ENCODE measurements at regions not wholly inside any gene's neighbourhood (a gene's known extent, or its start where the extent isn't known, plus 50 kb on each side); places are given as distances from the start of the nearest gene placed in this dataset.

- Histone ChIP-seq H3K9me3 (no peaks in the 10 kb centered on the region), H3K27me3 (replicated peaks; ENCODE audit: insufficient read depth) (no peaks in the 10 kb centered on the region), H3K4me1 (replicated peaks) (no peaks in the 10 kb centered on the region), H3K27ac (no peak overlapping the region), H3K36me3 (no peaks in the 10 kb centered on the region), H3K4me3 (no peak overlapping the region)
- TF ChIP-seq POLR2AphosphoS5 (IDR thresholded peaks at IDR 0.05): no peak
- DNase-seq (ENCODE audit: low spot score): no peak
- 93% methylated on average over 8 of the region's 8 CpGs for WGBS
- intact Hi-C loops (cut with DNase I): no loop called here
Measured at GRCh38 chr2:215879977-215880940, 133.1 kb downstream of the MREG start.

DNA sequence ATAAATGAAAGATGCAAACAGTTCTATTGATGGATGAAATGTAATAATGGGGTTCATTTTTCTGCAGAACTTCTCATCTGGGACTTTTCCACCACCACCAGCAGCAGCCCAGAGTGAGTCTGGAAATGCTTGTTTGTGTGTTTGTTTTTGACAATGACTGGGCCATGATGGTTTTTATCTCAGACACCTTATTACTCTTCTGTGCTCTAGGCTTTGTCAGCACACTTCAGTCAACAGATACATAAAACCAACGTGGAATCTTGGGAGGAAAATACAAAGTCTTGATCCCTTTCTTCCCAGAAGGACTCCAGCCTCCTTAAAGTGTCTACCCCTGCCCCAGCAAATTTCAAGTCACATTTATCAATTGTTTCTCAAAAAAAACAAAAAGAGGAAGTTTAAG, 134.0 kb downstream of the MREG start:
- no peaks in the 10 kb centered on the region for H3K36me3 ChIP-seq
- H3K27ac ChIP-seq: no peak overlapping the region
- intact Hi-C loops (cut with DNase I): no loop called here
- H3K4me1 ChIP-seq (replicated peaks): no peaks in the 10 kb centered on the region
- no peak for TF ChIP-seq POLR2AphosphoS5 (IDR thresholded peaks at IDR 0.05)
- no peak for TF ChIP-seq POLR2A (IDR thresholded peaks at IDR 0.05)
- TF ChIP-seq CTCF (IDR thresholded peaks at IDR 0.05): no peak
- no peak overlapping the region for H3K4me3 ChIP-seq
- H3K27me3 ChIP-seq (replicated peaks; ENCODE audit: insufficient read depth): no peaks in the 10 kb centered on the region
- H3K9me3 ChIP-seq: no peaks in the 10 kb centered on the region
- WGBS: 77% methylated on average over 1 of the region's 1 CpG
- DNase-seq (ENCODE audit: low spot score): no peak

GRCh38 chr2:215878476-215879063, 134.8 kb downstream of the MREG start:
- no peaks in the 10 kb centered on the region for H3K27me3 ChIP-seq (replicated peaks; ENCODE audit: insufficient read depth)
- H3K4me1 ChIP-seq (replicated peaks): no peaks in the 10 kb centered on the region
- TF ChIP-seq CTCF (IDR thresholded peaks at IDR 0.05) (no peak), POLR2AphosphoS5 (IDR thresholded peaks at IDR 0.05) (no peak), POLR2A (IDR thresholded peaks at IDR 0.05) (no peak)
- no peak for DNase-seq (ENCODE audit: low spot score)
- no peak overlapping the region for H3K4me3 ChIP-seq
- no peaks in the 10 kb centered on the region for H3K36me3 ChIP-seq
- H3K9me3 ChIP-seq: no peaks in the 10 kb centered on the region
- 88% methylated on average over 4 of the region's 4 CpGs for WGBS
- intact Hi-C loops (cut with DNase I): no loop called here
- H3K27ac ChIP-seq: no peak overlapping the region

DNA sequence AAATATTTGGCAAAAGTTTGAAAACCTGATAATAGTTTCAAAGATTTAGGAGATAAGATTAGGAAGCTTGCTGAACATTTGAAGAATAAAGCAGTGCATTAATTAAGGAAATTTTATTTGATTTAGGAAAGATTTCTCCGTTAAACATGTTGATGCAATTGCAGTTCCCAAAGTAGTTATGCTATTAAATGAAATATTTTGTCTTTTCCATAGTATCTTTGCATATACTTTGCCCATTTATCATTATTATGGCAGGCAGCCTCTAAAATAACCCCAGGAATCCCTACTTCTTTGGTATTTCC, 136.5 kb downstream of the MREG start:
- no peak overlapping the region for H3K27ac ChIP-seq
- H3K9me3 ChIP-seq: no peaks in the 10 kb centered on the region
- TF ChIP-seq POLR2AphosphoS5 (IDR thresholded peaks at IDR 0.05): no peak
- TF ChIP-seq CTCF (IDR thresholded peaks at IDR 0.05): no peak
- no peak for TF ChIP-seq POLR2A (IDR thresholded peaks at IDR 0.05)
- no peak for DNase-seq (ENCODE audit: low spot score)
- H3K4me1 ChIP-seq (replicated peaks): no peaks in the 10 kb centered on the region
- 34% methylated on average over 1 of the region's 1 CpG for WGBS
- no peaks in the 10 kb centered on the region for H3K36me3 ChIP-seq
- intact Hi-C loops (cut with DNase I): no loop called here
- H3K27me3 ChIP-seq (replicated peaks; ENCODE audit: insufficient read depth): no peaks in the 10 kb centered on the region
- H3K4me3 ChIP-seq: no peak overlapping the region

DNA sequence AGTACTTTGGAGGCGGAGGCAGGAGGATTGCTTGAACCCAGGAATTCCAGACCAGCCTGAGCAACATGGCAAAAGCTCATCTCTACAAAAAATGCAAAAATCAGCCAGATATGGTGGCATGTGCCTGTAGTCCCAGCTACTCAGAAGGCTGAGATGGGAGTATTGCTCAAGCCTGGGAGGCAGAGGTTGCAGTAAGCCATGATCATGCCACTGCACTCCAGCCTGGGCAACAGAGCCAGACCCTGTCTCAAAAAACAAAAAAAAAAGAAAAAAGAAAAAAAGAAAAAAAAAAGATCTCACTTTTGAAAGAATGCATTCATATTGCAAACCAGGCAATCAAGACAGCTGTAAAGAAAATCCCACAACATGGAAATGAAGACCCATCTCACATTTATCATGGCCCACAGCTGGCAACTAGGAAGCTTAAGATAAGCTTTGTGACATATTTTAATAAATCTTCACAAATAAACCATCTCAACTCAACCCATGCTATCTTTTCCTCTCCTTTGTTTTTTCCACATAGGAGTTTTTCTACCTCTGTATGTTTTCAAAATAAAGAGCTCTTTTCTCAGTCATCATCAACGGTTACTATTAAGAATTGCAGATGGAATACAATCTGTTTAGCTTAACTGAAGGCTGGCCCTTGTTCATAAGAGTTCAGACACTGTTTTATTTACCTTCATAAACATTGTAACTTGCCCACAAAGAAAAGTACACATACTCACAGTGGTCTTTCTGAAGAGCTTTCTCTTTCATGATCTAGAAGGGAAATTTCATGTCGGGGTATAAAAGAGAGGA, 137.0 kb downstream of the MREG start:
- TF ChIP-seq POLR2A (IDR thresholded peaks at IDR 0.05) (no peak), POLR2AphosphoS5 (IDR thresholded peaks at IDR 0.05) (no peak), CTCF (IDR thresholded peaks at IDR 0.05) (no peak)
- intact Hi-C loops (cut with DNase I): no loop called here
- no peaks in the 10 kb centered on the region for H3K9me3 ChIP-seq
- no peak overlapping the region for H3K27ac ChIP-seq
- WGBS: 49% methylated on average over 3 of the region's 3 CpGs
- H3K4me1 ChIP-seq (replicated peaks): no peaks in the 10 kb centered on the region
- no peak overlapping the region for H3K4me3 ChIP-seq
- no peaks in the 10 kb centered on the region for H3K36me3 ChIP-seq
- no peak for DNase-seq (ENCODE audit: low spot score)
- H3K27me3 ChIP-seq (replicated peaks; ENCODE audit: insufficient read depth): no peaks in the 10 kb centered on the region
